ENCODE measurements at regions not wholly inside any gene's neighbourhood (a gene's known extent, or its start where the extent isn't known, plus 50 kb on each side); places are given as distances from the start of the nearest gene placed in this dataset.

DNA sequence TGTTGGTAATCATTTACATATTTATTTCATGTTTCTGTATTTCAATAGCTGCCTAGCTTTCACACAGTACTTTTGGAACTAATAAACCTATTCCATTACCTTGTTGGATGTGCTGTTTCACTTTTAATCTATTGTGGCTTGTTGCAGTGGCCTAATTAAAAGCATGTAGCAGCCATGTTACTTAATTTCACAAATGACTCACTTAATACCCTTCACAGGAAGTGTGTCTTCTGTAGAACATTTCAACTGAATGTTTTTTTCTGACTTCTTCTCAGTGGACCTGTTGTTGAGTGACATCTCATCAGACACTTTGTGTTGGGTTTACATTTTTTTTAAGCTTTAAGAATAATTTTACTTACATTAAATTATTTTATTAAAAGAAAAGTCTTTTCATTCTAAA is 260.5 kb upstream of the THUMPD2 start:
- TF ChIP-seq, protein P1, sequence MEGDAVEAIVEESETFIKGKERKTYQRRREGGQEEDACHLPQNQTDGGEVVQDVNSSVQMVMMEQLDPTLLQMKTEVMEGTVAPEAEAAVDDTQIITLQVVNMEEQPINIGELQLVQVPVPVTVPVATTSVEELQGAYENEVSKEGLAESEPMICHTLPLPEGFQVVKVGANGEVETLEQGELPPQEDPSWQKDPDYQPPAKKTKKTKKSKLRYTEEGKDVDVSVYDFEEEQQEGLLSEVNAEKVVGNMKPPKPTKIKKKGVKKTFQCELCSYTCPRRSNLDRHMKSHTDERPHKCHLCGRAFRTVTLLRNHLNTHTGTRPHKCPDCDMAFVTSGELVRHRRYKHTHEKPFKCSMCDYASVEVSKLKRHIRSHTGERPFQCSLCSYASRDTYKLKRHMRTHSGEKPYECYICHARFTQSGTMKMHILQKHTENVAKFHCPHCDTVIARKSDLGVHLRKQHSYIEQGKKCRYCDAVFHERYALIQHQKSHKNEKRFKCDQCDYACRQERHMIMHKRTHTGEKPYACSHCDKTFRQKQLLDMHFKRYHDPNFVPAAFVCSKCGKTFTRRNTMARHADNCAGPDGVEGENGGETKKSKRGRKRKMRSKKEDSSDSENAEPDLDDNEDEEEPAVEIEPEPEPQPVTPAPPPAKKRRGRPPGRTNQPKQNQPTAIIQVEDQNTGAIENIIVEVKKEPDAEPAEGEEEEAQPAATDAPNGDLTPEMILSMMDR (IDR thresholded peaks at IDR 0.05): no peak
- TF ChIP-seq POLR2A (IDR thresholded peaks at IDR 0.05): no peak
